ENCODE measurements at regions not wholly inside any gene's neighbourhood (a gene's known extent, or its start where the extent isn't known, plus 50 kb on each side); places are given as distances from the start of the nearest gene placed in this dataset.

DNA sequence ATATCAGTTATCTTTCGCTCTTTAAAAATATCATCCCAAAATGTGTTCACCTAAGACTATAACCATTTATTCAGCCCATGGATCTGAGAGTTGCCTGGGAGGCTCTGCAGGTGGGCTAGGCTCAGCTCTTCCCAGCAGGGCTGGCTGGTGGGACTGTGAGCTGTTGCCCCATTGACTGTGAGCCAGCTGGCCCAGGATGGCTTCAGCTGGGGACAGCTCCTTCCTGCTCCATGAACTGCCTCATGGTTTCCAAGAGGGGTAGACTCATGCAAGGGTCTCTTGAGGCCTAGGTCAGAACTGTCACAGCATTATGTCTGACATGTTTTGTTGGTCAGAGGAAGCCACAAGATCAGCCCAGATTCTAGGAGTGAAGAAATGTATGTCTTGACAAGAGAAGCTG lies 114.1 kb upstream of the E2F7 start:
- Histone ChIP-seq H2AK5ac (ENCODE audit: low read length) (no peak overlapping the region), H3K4ac (ENCODE audit: low read depth, low read length) (no peak overlapping the region), H3K79me2 (ENCODE audit: control insufficient read depth, insufficient read depth, low read length, poor library complexity) (no peaks in the 10 kb centered on the region), H3K4me2 (ENCODE audit: low read length) (no peak overlapping the region), H3K23ac (ENCODE audit: low read length) (no peak overlapping the region), H2AFZ (ENCODE audit: insufficient read depth, low read length, poor library complexity) (no peak overlapping the region), H3K9ac (ENCODE audit: low read length) (no peak overlapping the region), H3K4me1 (ENCODE audit: control insufficient read depth in 1 of 2, insufficient read depth in 2 of 2, low read length in 2 of 2) (no peaks in the 10 kb centered on the region), H4K12ac (ENCODE audit: low read depth, low read length) (no peak overlapping the region), H3K27me3 (ENCODE audit: insufficient read depth, low read length) (no peaks in the 10 kb centered on the region), H3K4me3 (ENCODE audit: low read depth, low read length) (no peak overlapping the region), H3K79me1 (ENCODE audit: low read length) (no peaks in the 10 kb centered on the region), H3K36me3 (ENCODE audit: control insufficient read depth in 1 of 2, insufficient read depth in 2 of 2, low read length in 2 of 2) (no peaks in the 10 kb centered on the region), H2BK12ac (ENCODE audit: low read length) (no peak overlapping the region), H3K27ac (ENCODE audit: low read depth, low read length) (no peak overlapping the region), H3K14ac (ENCODE audit: low read length) (no peak overlapping the region), H4K91ac (ENCODE audit: low read depth, low read length) (no peak overlapping the region), H4K8ac (ENCODE audit: low read depth, low read length) (no peak overlapping the region), H2BK5ac (ENCODE audit: low read depth, low read length, poor library complexity) (no peak overlapping the region), H3K9me3 (ENCODE audit: insufficient read depth, low read depth, low read length) (peaks cover 2% of the 10 kb centered on the region), H2BK120ac (ENCODE audit: insufficient read depth, low read length, poor library complexity) (no peak overlapping the region), H3K18ac (ENCODE audit: low read length) (no peak overlapping the region)
- WGBS (ENCODE audit: extremely low coverage, insufficient coverage, insufficient read length): no CpG with 5 or more reads among the region's 1 CpG
- DNase-seq: no peak

DNA sequence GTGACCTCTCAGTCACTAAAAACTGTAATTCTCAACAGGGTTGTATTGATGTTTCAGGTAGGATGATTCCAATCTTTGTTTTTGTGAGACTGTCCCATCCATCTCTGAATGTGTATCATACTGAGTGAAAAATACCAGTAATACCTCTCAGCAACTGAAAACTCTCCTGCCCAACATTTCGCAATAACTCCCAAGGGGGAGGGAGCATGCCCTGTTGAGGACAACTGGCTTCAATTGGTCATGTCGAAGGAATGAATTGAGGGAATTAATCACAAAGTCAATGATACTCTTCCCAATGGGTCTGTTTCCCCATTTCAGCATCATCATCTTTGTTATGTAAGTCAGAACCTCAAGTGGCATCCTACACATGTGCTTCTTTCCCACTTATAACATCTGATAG lies 102.4 kb upstream of the E2F7 start:
- H3K9ac ChIP-seq (ENCODE audit: low read length): no peak overlapping the region
- no peaks in the 10 kb centered on the region for H3K4me1 ChIP-seq (ENCODE audit: control insufficient read depth in 1 of 2, insufficient read depth in 2 of 2, low read length in 2 of 2)
- no peak overlapping the region for H3K27ac ChIP-seq (ENCODE audit: low read depth, low read length)
- no peaks in the 10 kb centered on the region for H3K27me3 ChIP-seq (ENCODE audit: insufficient read depth, low read length)
- H3K4me2 ChIP-seq (ENCODE audit: low read length): no peak overlapping the region
- H4K12ac ChIP-seq (ENCODE audit: low read depth, low read length): no peak overlapping the region
- WGBS (ENCODE audit: extremely low coverage, insufficient coverage, insufficient read length): no CpG with 5 or more reads among the region's 2 CpGs
- H2BK12ac ChIP-seq (ENCODE audit: low read length): no peak overlapping the region
- H3K4me3 ChIP-seq (ENCODE audit: low read depth, low read length): no peak overlapping the region
- no peak overlapping the region for H2AK5ac ChIP-seq (ENCODE audit: low read length)
- no peak overlapping the region for H2BK120ac ChIP-seq (ENCODE audit: insufficient read depth, low read length, poor library complexity)
- H4K91ac ChIP-seq (ENCODE audit: low read depth, low read length): no peak overlapping the region
- no peaks in the 10 kb centered on the region for H3K36me3 ChIP-seq (ENCODE audit: control insufficient read depth in 1 of 2, insufficient read depth in 2 of 2, low read length in 2 of 2)
- H3K9me3 ChIP-seq (ENCODE audit: insufficient read depth, low read depth, low read length): no peaks in the 10 kb centered on the region
- H3K4ac ChIP-seq (ENCODE audit: low read depth, low read length): no peak overlapping the region
- no peaks in the 10 kb centered on the region for H3K79me2 ChIP-seq (ENCODE audit: control insufficient read depth, insufficient read depth, low read length, poor library complexity)
- H2BK5ac ChIP-seq (ENCODE audit: low read depth, low read length, poor library complexity): no peak overlapping the region
- H3K23ac ChIP-seq (ENCODE audit: low read length): no peak overlapping the region
- no peak overlapping the region for H4K8ac ChIP-seq (ENCODE audit: low read depth, low read length)
- H3K79me1 ChIP-seq (ENCODE audit: low read length): no peaks in the 10 kb centered on the region
- DNase-seq: peak in 1 of 2 donors; percentile 49
- no peak overlapping the region for H3K18ac ChIP-seq (ENCODE audit: low read length)
- H2AFZ ChIP-seq (ENCODE audit: insufficient read depth, low read length, poor library complexity): no peak overlapping the region
- H3K14ac ChIP-seq (ENCODE audit: low read length): no peak overlapping the region

DNA sequence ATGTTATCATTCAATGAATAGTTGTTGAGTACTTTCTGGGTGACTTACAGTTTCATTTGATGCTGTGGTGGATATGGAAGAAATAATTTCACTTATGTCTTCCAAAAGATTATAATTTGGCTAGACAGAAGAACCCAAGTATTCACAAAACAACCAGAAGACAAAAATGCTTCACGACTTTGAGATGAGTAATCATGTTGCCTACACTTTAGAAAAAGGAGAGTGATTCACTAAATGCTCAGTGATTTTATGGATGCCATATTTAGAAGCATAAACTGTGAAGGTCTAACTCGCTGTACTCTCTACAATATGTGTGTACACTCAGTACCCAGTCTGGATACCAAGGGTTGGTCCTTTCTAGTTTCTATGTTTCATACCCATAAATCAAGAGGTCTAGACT lies 101.3 kb upstream of the E2F7 start:
- DNase-seq: no peak
- Histone ChIP-seq H3K4me2 (ENCODE audit: low read length) (no peak overlapping the region), H2BK120ac (ENCODE audit: insufficient read depth, low read length, poor library complexity) (no peak overlapping the region), H2AK5ac (ENCODE audit: low read length) (no peak overlapping the region), H3K79me2 (ENCODE audit: control insufficient read depth, insufficient read depth, low read length, poor library complexity) (no peaks in the 10 kb centered on the region), H3K4me3 (ENCODE audit: low read depth, low read length) (no peak overlapping the region), H3K14ac (ENCODE audit: low read length) (no peak overlapping the region), H3K36me3 (ENCODE audit: control insufficient read depth in 1 of 2, insufficient read depth in 2 of 2, low read length in 2 of 2) (no peaks in the 10 kb centered on the region), H2BK12ac (ENCODE audit: low read length) (no peak overlapping the region), H3K4me1 (ENCODE audit: control insufficient read depth in 1 of 2, insufficient read depth in 2 of 2, low read length in 2 of 2) (no peaks in the 10 kb centered on the region), H3K9ac (ENCODE audit: low read length) (no peak overlapping the region), H4K8ac (ENCODE audit: low read depth, low read length) (no peak overlapping the region), H2BK5ac (ENCODE audit: low read depth, low read length, poor library complexity) (no peak overlapping the region), H4K91ac (ENCODE audit: low read depth, low read length) (no peak overlapping the region), H3K27me3 (ENCODE audit: insufficient read depth, low read length) (no peaks in the 10 kb centered on the region), H3K9me3 (ENCODE audit: insufficient read depth, low read depth, low read length) (no peaks in the 10 kb centered on the region), H2AFZ (ENCODE audit: insufficient read depth, low read length, poor library complexity) (no peak overlapping the region), H3K79me1 (ENCODE audit: low read length) (no peaks in the 10 kb centered on the region), H3K27ac (ENCODE audit: low read depth, low read length) (no peak overlapping the region), H3K23ac (ENCODE audit: low read length) (no peak overlapping the region), H4K12ac (ENCODE audit: low read depth, low read length) (no peak overlapping the region), H3K18ac (ENCODE audit: low read length) (no peak overlapping the region), H3K4ac (ENCODE audit: low read depth, low read length) (no peak overlapping the region)
- no CpG with 5 or more reads among the region's 2 CpGs for WGBS (ENCODE audit: extremely low coverage, insufficient coverage, insufficient read length)

DNA sequence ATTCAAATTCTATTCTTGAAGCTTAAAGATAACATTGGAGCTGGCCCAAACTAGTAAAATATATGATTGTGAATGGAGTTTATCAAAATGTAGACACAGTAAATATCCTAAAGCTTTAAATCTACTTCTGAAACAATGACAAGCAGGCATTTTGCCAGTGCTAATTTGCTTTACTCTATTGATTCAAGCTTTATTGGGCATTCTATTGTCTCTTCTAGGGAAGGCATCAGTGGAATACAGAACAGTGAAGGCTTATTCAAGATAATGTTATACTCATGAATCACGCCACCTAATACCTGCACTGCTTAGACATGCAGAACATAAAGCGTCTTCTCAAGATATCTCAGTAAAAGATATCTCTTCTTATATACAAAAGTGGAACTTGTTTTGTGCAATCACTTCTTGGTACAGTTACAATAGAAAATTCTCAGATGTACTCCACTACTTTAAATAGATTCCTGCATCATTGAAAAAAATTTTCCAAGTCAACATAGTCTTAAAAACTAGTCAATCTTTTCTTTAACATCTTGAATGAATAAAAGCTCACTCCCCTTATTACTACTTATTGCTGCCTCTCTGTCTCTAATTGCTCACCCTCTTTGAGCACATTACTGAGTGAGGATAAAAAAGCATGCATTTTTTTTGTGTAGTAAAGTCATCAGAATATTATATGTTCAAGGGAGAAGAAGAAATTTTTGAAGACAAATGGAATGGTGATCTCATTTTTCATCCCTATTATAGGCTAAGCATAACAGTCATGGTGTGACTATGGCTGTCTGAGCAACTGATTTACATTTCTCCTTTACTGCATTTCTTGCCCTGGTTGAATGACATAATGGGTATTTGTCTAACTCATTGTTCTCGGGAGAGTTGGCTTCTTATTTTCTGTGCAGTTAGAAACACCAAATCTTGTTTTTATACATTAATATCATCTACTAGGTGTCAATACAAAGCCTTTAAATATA lies 98.0 kb upstream of the E2F7 start:
- no peak overlapping the region for H4K8ac ChIP-seq (ENCODE audit: low read depth, low read length)
- no peak overlapping the region for H3K4ac ChIP-seq (ENCODE audit: low read depth, low read length)
- H3K23ac ChIP-seq (ENCODE audit: low read length): no peak overlapping the region
- no peaks in the 10 kb centered on the region for H3K36me3 ChIP-seq (ENCODE audit: control insufficient read depth in 1 of 2, insufficient read depth in 2 of 2, low read length in 2 of 2)
- no peak overlapping the region for H2BK12ac ChIP-seq (ENCODE audit: low read length)
- H4K12ac ChIP-seq (ENCODE audit: low read depth, low read length): no peak overlapping the region
- no peaks in the 10 kb centered on the region for H3K4me1 ChIP-seq (ENCODE audit: control insufficient read depth in 1 of 2, insufficient read depth in 2 of 2, low read length in 2 of 2)
- no peak overlapping the region for H2AFZ ChIP-seq (ENCODE audit: insufficient read depth, low read length, poor library complexity)
- no peaks in the 10 kb centered on the region for H3K79me1 ChIP-seq (ENCODE audit: low read length)
- H4K91ac ChIP-seq (ENCODE audit: low read depth, low read length): no peak overlapping the region
- no peaks in the 10 kb centered on the region for H3K79me2 ChIP-seq (ENCODE audit: control insufficient read depth, insufficient read depth, low read length, poor library complexity)
- H3K14ac ChIP-seq (ENCODE audit: low read length): no peak overlapping the region
- no peak overlapping the region for H3K9ac ChIP-seq (ENCODE audit: low read length)
- no peak overlapping the region for H3K18ac ChIP-seq (ENCODE audit: low read length)
- H3K27ac ChIP-seq (ENCODE audit: low read depth, low read length): no peak overlapping the region
- no peak overlapping the region for H3K4me2 ChIP-seq (ENCODE audit: low read length)
- DNase-seq: no peak
- no peak overlapping the region for H2BK5ac ChIP-seq (ENCODE audit: low read depth, low read length, poor library complexity)
- H2BK120ac ChIP-seq (ENCODE audit: insufficient read depth, low read length, poor library complexity): no peak overlapping the region
- H3K4me3 ChIP-seq (ENCODE audit: low read depth, low read length): no peak overlapping the region
- no CpG with 5 or more reads among the region's 3 CpGs for WGBS (ENCODE audit: extremely low coverage, insufficient coverage, insufficient read length)
- no peaks in the 10 kb centered on the region for H3K9me3 ChIP-seq (ENCODE audit: insufficient read depth, low read depth, low read length)
- no peak overlapping the region for H2AK5ac ChIP-seq (ENCODE audit: low read length)
- no peaks in the 10 kb centered on the region for H3K27me3 ChIP-seq (ENCODE audit: insufficient read depth, low read length)
